HCT116 (cell line): ENCODE measurements at regions not wholly inside any gene's neighbourhood (a gene's known extent, or its start where the extent isn't known, plus 50 kb on each side); places are given as distances from the start of the nearest gene placed in this dataset.

ENCODE experiments used
- ATAC-seq: fragments of 200-7000 bp; cut with Tn5 transposase; 2 replicates; pipeline ENCODE4 v1.9.1; 2020; ENCODE audit warnings: mild to moderate bottlenecking, moderate library complexity
- BruUV-seq: library from RNA; stranded (reverse); fragments of 400-500 nt; replicated peaks from 2 replicates; lab custom pipeline; 2021; lab: Mats Ljungman, UMichigan
- CTCF ChIA-PET: fragments of 300-600 bp; sonication (Branson Sonifier 250); formaldehyde crosslinking; loops from one replicate; lab custom pipeline; 2021; ENCODE audit warnings: antibody characterized with exemption; lab: Charles Lee
- POLR2A ChIA-PET: fragments of 300-600, 350-600 bp; sonication (Branson Sonifier 250); formaldehyde crosslinking; loops from one replicate; lab custom pipeline; 2021; ENCODE audit warnings: antibody characterized with exemption; lab: Charles Lee
- RAD21 ChIA-PET, 2 experiments: fragments of 300-600 bp; sonication (Branson Sonifier 250); formaldehyde crosslinking; loops; one replicate each; lab custom pipeline; 2023; ENCODE audit warnings: low total read pairs in 2 of 2; ENCODE audit not compliant: uncharacterized antibody in 2 of 2, unreplicated experiment in 2 of 2, low non-redundant PET in 1 of 2; lab: Charles Lee
- DNase-seq: peaks from one replicate; pipeline ENCODE4 v3.0.0-alpha.2; 2010; ENCODE audit warnings: low read depth, low spot score
- H2AFZ ChIP-seq: fragments of 200-600 bp; shearing (Covaris generic), sonication (generic); 2 replicates; pipeline ENCODE4 v1.6.1; 2017; ENCODE audit warnings: low read depth, mixed run types, mixed read lengths, antibody characterized with exemption, low read length; ENCODE audit not compliant: poor library complexity, severe bottlenecking
- H3K27ac ChIP-seq: 2 replicates; pipeline ENCODE4 v1.5.1; 2012; ENCODE audit warnings: low read depth, low read length
- H3K27me3 ChIP-seq: fragments of 200-600 bp; sonication (generic); 2 replicates; pipeline ENCODE4 v1.6.1; 2016; ENCODE audit warnings: mixed run types, low read length, mixed read lengths; ENCODE audit not compliant: insufficient read depth
- H3K36me3 ChIP-seq, 2 experiments: fragments of 200-500 bp in 1 of 2; fragments of 200-600 bp in 1 of 2; sonication (Bioruptor generic) in 1 of 2; sonication (generic) in 1 of 2; 2 replicates each; pipeline versions ENCODE4 v1.5.1 to v1.6.1; 2014 to 2016; ENCODE audit warnings: low read length in 2 of 2, inconsistent platforms in 1 of 2, mixed read lengths in 1 of 2, mixed run types in 1 of 2; ENCODE audit not compliant: insufficient read depth in 2 of 2, control insufficient read depth in 1 of 2
- H3K4me1 ChIP-seq, 2 experiments: fragments of 200-600 bp in 1 of 2; sonication (generic) in 1 of 2; 2 replicates each; pipeline versions ENCODE4 v1.5.1 to v1.6.1; 2012 to 2017; ENCODE audit warnings: low read length in 2 of 2, inconsistent platforms in 1 of 2, mild to moderate bottlenecking in 1 of 2, mixed read lengths in 1 of 2, mixed run types in 1 of 2, moderate library complexity in 1 of 2; ENCODE audit not compliant: insufficient read depth in 2 of 2, control insufficient read depth in 1 of 2
- H3K4me2 ChIP-seq: fragments of 200-600 bp; sonication (generic); 2 replicates; pipeline ENCODE4 v1.6.1; 2017; ENCODE audit warnings: mixed run types, low read length, mixed read lengths
- H3K4me3 ChIP-seq, 2 experiments: fragments of 200-600 bp in 1 of 2; sonication (generic) in 1 of 2; replicated peaks in 1 of 2; 2 replicates each; pipeline ENCODE4 v1.5.1; 2011 to 2016; ENCODE audit warnings: low read length in 2 of 2, control low read depth in 1 of 2, low read depth in 1 of 2, mild to moderate bottlenecking in 1 of 2, mixed read lengths in 1 of 2, mixed run types in 1 of 2
- H3K79me2 ChIP-seq: fragments of 200-600 bp; sonication (generic); 2 replicates; pipeline ENCODE4 v1.6.1; 2017; ENCODE audit warnings: mild to moderate bottlenecking, mixed run types, low read length, moderate library complexity, mixed read lengths; ENCODE audit not compliant: insufficient read depth
- H3K9ac ChIP-seq: fragments of 200-600 bp; sonication (generic); 2 replicates; pipeline ENCODE4 v1.6.1; 2016; ENCODE audit warnings: low read length, mixed read lengths
- H3K9me2 ChIP-seq: fragments of 200-600 bp; sonication (generic), shearing (Covaris generic); 2 replicates; pipeline ENCODE4 v1.6.1; 2017; ENCODE audit warnings: mixed run types, mild to moderate bottlenecking, moderate library complexity; ENCODE audit not compliant: insufficient read depth
- H3K9me3 ChIP-seq, 2 experiments: fragments of 200-500 bp in 1 of 2; fragments of 200-600 bp in 1 of 2; sonication (Bioruptor generic) in 1 of 2; sonication (generic) in 1 of 2; 2 replicates each; pipeline ENCODE4 v1.6.1; 2014 to 2017; ENCODE audit warnings: low read length in 2 of 2, mixed read lengths in 2 of 2, inconsistent platforms in 1 of 2, low read depth in 1 of 2, mild to moderate bottlenecking in 1 of 2, mixed run types in 1 of 2, moderate library complexity in 1 of 2; ENCODE audit not compliant: control insufficient read depth in 1 of 2, insufficient read depth in 1 of 2
- H4K20me1 ChIP-seq: fragments of 200-600 bp; sonication (generic), shearing (Covaris generic); 2 replicates; pipeline ENCODE4 v1.6.1; 2017; ENCODE audit warnings: mixed run types, mild to moderate bottlenecking, moderate library complexity; ENCODE audit not compliant: insufficient read depth
- CBX3 ChIP-seq: IDR thresholded peaks from 2 replicates; pipeline ENCODE4 v1.6.1; 2012; ENCODE audit warnings: low read depth
- CEBPB ChIP-seq: IDR thresholded peaks from 2 replicates; pipeline ENCODE4 v1.6.1; 2012; ENCODE audit warnings: low read depth
- EGR1 ChIP-seq: IDR thresholded peaks from 2 replicates; pipeline ENCODE4 v1.6.1; 2012; ENCODE audit warnings: low read depth
- EZH2 ChIP-seq: fragments of 200-600 bp; sonication (generic); IDR thresholded peaks from 2 replicates; pipeline ENCODE4 v1.6.1; 2017; ENCODE audit warnings: antibody characterized with exemption, mixed run types
- FOSL1 ChIP-seq: IDR thresholded peaks from 2 replicates; pipeline ENCODE4 v1.6.1; 2012; ENCODE audit warnings: low read depth
- POLR2A ChIP-seq: IDR thresholded peaks from 2 replicates; pipeline ENCODE4 v1.7.0; 2011; ENCODE audit warnings: borderline replicate concordance; ENCODE audit not compliant: insufficient read depth, insufficient read length; ENCODE audit errors: extremely low read depth
- POLR2AphosphoS5 ChIP-seq: IDR thresholded peaks from 2 replicates; pipeline ENCODE4 v1.6.1; 2011; ENCODE audit warnings: mild to moderate bottlenecking, low read depth, low read length, moderate library complexity
- SRF ChIP-seq: IDR thresholded peaks from 2 replicates; pipeline ENCODE4 v1.6.1; 2012; ENCODE audit warnings: low read depth
- TCF7L2 ChIP-seq: IDR thresholded peaks from 2 replicates; pipeline ENCODE4 v1.7.0; 2011; ENCODE audit warnings: borderline replicate concordance, inconsistent platforms; ENCODE audit not compliant: insufficient read depth, insufficient read length; ENCODE audit errors: extremely low read depth
- YY1 ChIP-seq: IDR thresholded peaks from 2 replicates; pipeline ENCODE4 v1.6.1; 2011; ENCODE audit warnings: low read length, low read depth, moderate library complexity, mild to moderate bottlenecking; ENCODE audit not compliant: insufficient replicate concordance; ENCODE audit errors: extremely low read depth
- ZNF274 ChIP-seq: fragments of 200-500 bp; sonication (Bioruptor generic); IDR thresholded peaks from 2 replicates; pipeline ENCODE4 v1.6.1; 2014; ENCODE audit warnings: mild to moderate bottlenecking, low read depth, low read length, inconsistent platforms
- intact Hi-C: fragments of 100-400 bp; cut with micrococcal nuclease; formaldehyde crosslinking; loops from 2 replicates; pipeline ENCODE4 v1.10.0; 2022
- TF ChIP-seq, protein P1 (sequence below), 3 experiments: fragments of 200-600 bp in 1 of 3; sonication (generic) in 1 of 3; IDR thresholded peaks in 2 of 3; conservative IDR thresholded peaks in 1 of 3; 2 replicates each; pipeline ENCODE4 v1.5.1; 2012 to 2017; ENCODE audit warnings: low read depth in 2 of 3, low read length in 2 of 3, antibody characterized with exemption in 1 of 3, borderline replicate concordance in 1 of 3, control low read depth in 1 of 3, mild to moderate bottlenecking in 1 of 3, mixed read lengths in 1 of 3, mixed run types in 1 of 3, moderate library complexity in 1 of 3; ENCODE audit not compliant: insufficient read depth in 1 of 3

DNA sequence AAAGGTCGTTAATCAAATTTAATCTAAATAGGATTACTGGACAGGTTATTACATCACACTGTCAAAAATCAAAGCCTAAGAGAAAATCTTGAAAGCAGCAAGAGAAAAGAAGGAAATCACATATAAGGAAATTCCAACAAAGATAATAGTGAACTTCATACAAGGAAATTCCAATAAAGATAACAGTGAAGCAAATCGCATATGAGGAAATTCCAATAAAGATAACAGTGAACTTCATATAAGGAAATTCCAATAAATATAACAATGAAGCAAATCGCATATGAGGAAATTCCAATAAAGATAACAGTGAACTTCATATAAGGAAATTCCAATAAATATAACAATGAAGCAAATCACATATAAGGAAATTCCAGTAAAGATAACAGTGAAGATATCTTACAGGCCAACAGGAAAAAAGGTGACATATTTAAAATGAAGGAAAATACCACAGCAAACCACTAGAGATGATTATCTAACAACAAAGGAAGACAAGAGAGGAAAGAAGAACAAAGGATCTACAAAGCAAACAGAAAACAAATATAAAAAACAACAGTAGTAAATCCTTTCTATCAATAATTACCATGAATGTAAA lies 787.7 kb downstream of the CCDC85A start:
- Histone ChIP-seq H3K27me3 (no peaks in the 10 kb centered on the region), H3K36me3 (no peaks in the 10 kb centered on the region), H3K4me1 (no peaks in the 10 kb centered on the region), H3K4me3 (no peak overlapping the region), H3K27ac (no peak overlapping the region), H3K9ac (no peak overlapping the region), H3K9me2 (no peaks in the 10 kb centered on the region; the same call in 1 of the 2 replicates), H3K4me2 (no peak overlapping the region), H4K20me1 (no peaks in the 10 kb centered on the region), H3K79me2 (no peaks in the 10 kb centered on the region), H2AFZ (no peak overlapping the region), H3K9me3 (no peaks in the 10 kb centered on the region)
- no peak for TF ChIP-seq YY1
- TF ChIP-seq SRF = no peak
- TF ChIP-seq CEBPB = no peak
- TF ChIP-seq EZH2 = no peak
- TF ChIP-seq CBX3 = no peak
- no peak for TF ChIP-seq POLR2A
- TF ChIP-seq FOSL1 = no peak
- TF ChIP-seq TCF7L2 = no peak
- no peak for TF ChIP-seq ZNF274
- TF ChIP-seq EGR1 = no peak
- TF ChIP-seq POLR2AphosphoS5 = no peak
- TF ChIP-seq, protein P1, sequence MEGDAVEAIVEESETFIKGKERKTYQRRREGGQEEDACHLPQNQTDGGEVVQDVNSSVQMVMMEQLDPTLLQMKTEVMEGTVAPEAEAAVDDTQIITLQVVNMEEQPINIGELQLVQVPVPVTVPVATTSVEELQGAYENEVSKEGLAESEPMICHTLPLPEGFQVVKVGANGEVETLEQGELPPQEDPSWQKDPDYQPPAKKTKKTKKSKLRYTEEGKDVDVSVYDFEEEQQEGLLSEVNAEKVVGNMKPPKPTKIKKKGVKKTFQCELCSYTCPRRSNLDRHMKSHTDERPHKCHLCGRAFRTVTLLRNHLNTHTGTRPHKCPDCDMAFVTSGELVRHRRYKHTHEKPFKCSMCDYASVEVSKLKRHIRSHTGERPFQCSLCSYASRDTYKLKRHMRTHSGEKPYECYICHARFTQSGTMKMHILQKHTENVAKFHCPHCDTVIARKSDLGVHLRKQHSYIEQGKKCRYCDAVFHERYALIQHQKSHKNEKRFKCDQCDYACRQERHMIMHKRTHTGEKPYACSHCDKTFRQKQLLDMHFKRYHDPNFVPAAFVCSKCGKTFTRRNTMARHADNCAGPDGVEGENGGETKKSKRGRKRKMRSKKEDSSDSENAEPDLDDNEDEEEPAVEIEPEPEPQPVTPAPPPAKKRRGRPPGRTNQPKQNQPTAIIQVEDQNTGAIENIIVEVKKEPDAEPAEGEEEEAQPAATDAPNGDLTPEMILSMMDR (IDR thresholded peaks at IDR 0.05 in 2 of 3, conservative IDR thresholded peaks at IDR 0.05 in 1 of 3; ENCODE audit: borderline replicate concordance in 1 of 3, insufficient read depth in 1 of 3, low read depth in 2 of 3, low read length in 2 of 3) = no peak
- POLR2A ChIA-PET = no interaction called here
- DNase-seq (no peak), ATAC-seq (no peak)
- no TSS peak for BruUV-seq
- CTCF ChIA-PET = no interaction called here
- intact Hi-C loops = no loop called here
- RAD21 ChIA-PET = no interaction called here
